Neural progenitor cell (in vitro differentiated cells): ENCODE measurements at regions not wholly inside any gene's neighbourhood (a gene's known extent, or its start where the extent isn't known, plus 50 kb on each side); places are given as distances from the start of the nearest gene placed in this dataset.

Source experiments
- CTCF ChIP-seq: fragments of 200-600 bp; sonication (generic); IDR thresholded peaks from 2 replicates; pipeline ENCODE4 v1.5.1; 2017; ENCODE audit warnings: antibody characterized with exemption, mild to moderate bottlenecking
- EZH2phosphoT487 ChIP-seq: fragments of 200-600 bp; sonication (generic); IDR thresholded peaks from 2 replicates; pipeline ENCODE4 v1.6.1; 2017; ENCODE audit warnings: antibody characterized with exemption

GRCh38 chr11:57905439-57905838 lies 118.2 kb upstream of the OR9Q1 start:
- no peak for TF ChIP-seq CTCF
- no peak for TF ChIP-seq EZH2phosphoT487
